OCI-LY1 (cell line): ENCODE measurements at regions not wholly inside any gene's neighbourhood (a gene's known extent, or its start where the extent isn't known, plus 50 kb on each side); places are given as distances from the start of the nearest gene placed in this dataset.

ENCODE experiments used
- H2AFZ ChIP-seq: fragments of 200-600 bp; sonication (generic), shearing (Covaris generic); 2 replicates; pipeline ENCODE4 v1.6.0; 2014; ENCODE audit warnings: antibody characterized with exemption, mild to moderate bottlenecking, low read length
- H3F3A ChIP-seq: fragments of 200-600 bp; sonication (generic), shearing (Covaris generic); 2 replicates; pipeline ENCODE4 v1.6.0; 2014; ENCODE audit warnings: mild to moderate bottlenecking, antibody characterized with exemption, low read length, moderate library complexity; ENCODE audit not compliant: insufficient read depth
- H3K27ac ChIP-seq: fragments of 200-600 bp; sonication (generic); 2 replicates; pipeline ENCODE4 v1.5.1; 2014; ENCODE audit warnings: low read length, mixed run types, mild to moderate bottlenecking, low read depth; ENCODE audit not compliant: poor library complexity, severe bottlenecking
- H3K27me3 ChIP-seq: fragments of 200-600 bp; sonication (generic); 2 replicates; pipeline ENCODE4 v1.6.0; 2014; ENCODE audit warnings: antibody characterized with exemption, mild to moderate bottlenecking, low read length, moderate library complexity; ENCODE audit not compliant: insufficient read depth
- H3K36me3 ChIP-seq: fragments of 200-600 bp; sonication (generic); 2 replicates; pipeline ENCODE4 v1.6.1; 2014; ENCODE audit warnings: mild to moderate bottlenecking, antibody characterized with exemption, low read length, moderate library complexity, mixed read lengths; ENCODE audit not compliant: insufficient read depth
- H3K4me1 ChIP-seq: fragments of 200-600 bp; sonication (generic); 2 replicates; pipeline ENCODE4 v1.5.1; 2014; ENCODE audit warnings: mild to moderate bottlenecking, low read length, moderate library complexity; ENCODE audit not compliant: insufficient read depth, severe bottlenecking
- H3K4me2 ChIP-seq: fragments of 200-600 bp; sonication (generic), shearing (Covaris generic); 2 replicates; pipeline ENCODE4 v1.6.1; 2014; ENCODE audit warnings: low read length
- H3K4me3 ChIP-seq: fragments of 200-600 bp; sonication (generic); 2 replicates; pipeline ENCODE4 v1.5.1; 2014; ENCODE audit warnings: low read length, low read depth, mild to moderate bottlenecking, mixed read lengths; ENCODE audit not compliant: poor library complexity, severe bottlenecking
- H3K79me2 ChIP-seq: fragments of 200-600 bp; shearing (Covaris generic); 2 replicates; pipeline ENCODE4 v1.6.1; 2016; ENCODE audit warnings: mixed run types, low read length, mixed read lengths; ENCODE audit not compliant: insufficient read depth
- H3K9ac ChIP-seq: fragments of 200-600 bp; sonication (generic), shearing (Covaris generic); 2 replicates; pipeline ENCODE4 v1.6.1; 2014; ENCODE audit warnings: mild to moderate bottlenecking, low read length, mixed read lengths
- H3K9me2 ChIP-seq: fragments of 200-600 bp; sonication (generic), shearing (Covaris generic); 2 replicates; pipeline ENCODE4 v1.6.1; 2014; ENCODE audit warnings: low read depth, mild to moderate bottlenecking, low read length, mixed read lengths
- H3K9me3 ChIP-seq: fragments of 200-600 bp; shearing (Covaris generic); 2 replicates; pipeline ENCODE4 v1.6.1; 2014; ENCODE audit warnings: low read length, mixed read lengths
- H4K20me1 ChIP-seq: fragments of 200-600 bp; sonication (generic), shearing (Covaris generic); 2 replicates; pipeline ENCODE4 v1.6.0; 2016; ENCODE audit warnings: mild to moderate bottlenecking, low read length; ENCODE audit not compliant: insufficient read depth
- CTCF ChIP-seq: fragments of 200-600 bp; sonication (generic), shearing (Covaris generic); IDR thresholded peaks from 2 replicates; pipeline ENCODE4 v1.5.1; 2017; ENCODE audit warnings: mild to moderate bottlenecking, antibody characterized with exemption, low read length, moderate library complexity, mixed read lengths
- EZH2 ChIP-seq: fragments of 200-600 bp; sonication (generic), shearing (Covaris generic); IDR thresholded peaks from 2 replicates; pipeline ENCODE4 v1.8.0; 2017; ENCODE audit warnings: borderline replicate concordance, mixed run types, mild to moderate bottlenecking, antibody characterized with exemption, low read length, moderate library complexity, mixed read lengths

DNA sequence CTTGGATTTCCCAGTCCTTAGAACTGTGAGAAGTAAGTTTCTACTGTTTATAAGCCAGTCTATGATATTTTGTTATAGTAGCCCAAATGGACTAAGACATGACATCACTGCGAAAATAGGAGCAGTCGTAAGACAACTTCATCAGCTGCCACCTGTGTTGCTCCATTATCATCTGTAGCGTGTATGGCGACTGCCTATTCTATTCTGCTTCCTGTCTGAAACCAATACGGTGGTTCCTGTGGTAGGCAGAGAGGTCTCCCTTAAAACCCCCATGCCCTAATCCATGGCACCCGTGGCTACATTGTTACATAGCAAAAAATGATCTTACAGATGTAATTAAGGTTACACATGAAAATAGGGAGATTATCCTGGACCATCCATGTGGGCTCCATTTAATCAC lies 105.4 kb upstream of the FAT1 start:
- no peak overlapping the region for H3K27ac ChIP-seq
- 0 out of 2 replicates have a peak, but pooled peaks cover 2% of the 10 kb centered on the region for H3K9me3 ChIP-seq
- no peaks in the 10 kb centered on the region for H3K36me3 ChIP-seq
- H3K4me3 ChIP-seq, result no peak overlapping the region
- H3K9ac ChIP-seq, result no peak overlapping the region
- H3K79me2 ChIP-seq, result no peaks in the 10 kb centered on the region
- no peak overlapping the region for H3K4me2 ChIP-seq
- no peaks in the 10 kb centered on the region for H3K9me2 ChIP-seq
- no peaks in the 10 kb centered on the region for H4K20me1 ChIP-seq
- no peaks in the 10 kb centered on the region for H3K27me3 ChIP-seq
- no peak for TF ChIP-seq EZH2
- no peak for TF ChIP-seq CTCF
- no peak overlapping the region for H2AFZ ChIP-seq
- no peaks in the 10 kb centered on the region for H3F3A ChIP-seq
- H3K4me1 ChIP-seq, result no peaks in the 10 kb centered on the region

- Histone ChIP-seq H3K27ac (no peak overlapping the region), H3F3A (no peaks in the 10 kb centered on the region), H3K27me3 (no peaks in the 10 kb centered on the region), H2AFZ (no peak overlapping the region), H3K4me2 (no peak overlapping the region), H3K4me1 (no peaks in the 10 kb centered on the region), H3K9ac (no peak overlapping the region), H3K79me2 (no peaks in the 10 kb centered on the region), H3K4me3 (no peak overlapping the region), H3K9me2 (no peaks in the 10 kb centered on the region), H3K36me3 (no peaks in the 10 kb centered on the region), H3K9me3 (0 out of 2 replicates have a peak, but pooled peaks cover 2% of the 10 kb centered on the region), H4K20me1 (no peaks in the 10 kb centered on the region)
- TF ChIP-seq CTCF, result no peak
- TF ChIP-seq EZH2, result no peak
Measured at GRCh38 chr4:186829740-186830449, 106.2 kb upstream of the FAT1 start.

DNA sequence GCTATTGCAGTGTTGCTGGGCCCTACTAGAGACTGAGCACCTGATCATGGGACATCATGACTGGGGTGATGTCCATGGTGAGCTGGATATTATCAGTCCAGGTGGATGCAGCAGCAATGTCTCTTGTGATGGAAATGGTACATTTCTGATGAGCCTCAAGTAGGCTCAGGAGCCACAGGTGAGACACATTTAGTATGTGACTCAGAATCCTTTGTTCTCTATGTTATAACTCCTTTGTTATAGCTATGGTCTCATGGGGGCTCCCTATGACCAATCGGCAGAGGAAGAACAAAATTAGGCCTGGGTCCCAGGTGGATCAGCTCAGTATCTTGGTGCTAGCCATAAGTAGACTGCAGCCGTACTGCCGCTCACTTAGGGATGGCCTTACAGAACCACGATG lies 107.9 kb upstream of the FAT1 start:
- H3K79me2 ChIP-seq, result no peaks in the 10 kb centered on the region
- H3K4me2 ChIP-seq, result no peak overlapping the region
- H3K4me3 ChIP-seq, result no peak overlapping the region
- H2AFZ ChIP-seq, result no peak overlapping the region
- H3K36me3 ChIP-seq, result no peaks in the 10 kb centered on the region
- 0 out of 2 replicates have a peak, but pooled peaks cover 2% of the 10 kb centered on the region for H3K9me3 ChIP-seq
- no peak overlapping the region for H3K27ac ChIP-seq
- H4K20me1 ChIP-seq, result no peaks in the 10 kb centered on the region
- H3K27me3 ChIP-seq, result no peaks in the 10 kb centered on the region
- no peak for TF ChIP-seq CTCF
- no peak for TF ChIP-seq EZH2
- no peaks in the 10 kb centered on the region for H3K4me1 ChIP-seq
- no peaks in the 10 kb centered on the region for H3K9me2 ChIP-seq
- no peaks in the 10 kb centered on the region for H3F3A ChIP-seq
- H3K9ac ChIP-seq, result no peak overlapping the region
